K562 (cell line): ENCODE measurements at regions not wholly inside any gene's neighbourhood (a gene's known extent, or its start where the extent isn't known, plus 50 kb on each side); places are given as distances from the start of the nearest gene placed in this dataset.

Source experiments
- ATAC-seq: fragments of 200-7000 bp; cut with Tn5 transposase; 3 replicates; pipeline ENCODE4 v1.9.1; 2020; ENCODE audit warnings: moderate library complexity
- BruUV-seq: library from RNA; stranded (reverse); fragments of 400-500 nt; replicated peaks from 2 replicates; lab custom pipeline; 2021; lab: Mats Ljungman, UMichigan
- CTCF ChIA-PET: fragments of 300-600 bp; formaldehyde crosslinking; extraction: SDS; loops from one replicate; lab custom pipeline; 2021; ENCODE audit warnings: low intra/inter-chr PET ratio; lab: Yijun Ruan, JAX
- POLR2A ChIA-PET: fragments of 300-600, 350-650 bp; sonication (Branson Sonifier 250); formaldehyde crosslinking; extraction: SDS; loops from one replicate; lab custom pipeline; 2021; ENCODE audit warnings: antibody characterized with exemption, inconsistent platforms; lab: Yijun Ruan, JAX
- DNase-seq, 4 experiments: peaks; one replicate each; pipeline versions ENCODE4 v3.0.0 to v3.0.0-alpha.2; 2011 to 2018; ENCODE audit warnings: low spot score in 3 of 4, mixed read lengths in 3 of 4; ENCODE audit errors: extremely low read depth in 1 of 4
- FAIRE-seq: peaks from 2 replicates; lab custom pipeline; 2011; peaks lifted over from hg19 to GRCh38; lab: Jason Lieb, UNC
- H2AFZ ChIP-seq: 2 replicates; pipeline ENCODE4 v1.6.0; 2011; ENCODE audit warnings: low read depth, low read length, control low read depth, inconsistent platforms
- H3K27ac ChIP-seq: fragments of 200-600 bp; 3 replicates; pipeline ENCODE4 v1.8.0; 2011; ENCODE audit warnings: low read depth, mild to moderate bottlenecking, control low read depth, inconsistent platforms, low read length, moderate library complexity, mixed read lengths; ENCODE audit errors: extremely low read depth
- H3K27me3 ChIP-seq, 2 experiments: fragments of 300-600 bp in 1 of 2; 2 replicates in 1 of 2; 3 replicates in 1 of 2; pipeline versions ENCODE4 v1.6.0 to v1.8.0; 2011; ENCODE audit warnings: inconsistent platforms in 2 of 2, low read length in 2 of 2, mild to moderate bottlenecking in 1 of 2, mixed read lengths in 1 of 2, moderate library complexity in 1 of 2; ENCODE audit not compliant: control insufficient read depth in 2 of 2, insufficient read depth in 2 of 2
- H3K36me3 ChIP-seq: fragments of 300-600 bp; 3 replicates; pipeline ENCODE4 v1.8.0; 2011; ENCODE audit warnings: mild to moderate bottlenecking, low read length, inconsistent platforms; ENCODE audit not compliant: control insufficient read depth, insufficient read depth
- H3K4me1 ChIP-seq, 2 experiments: fragments of 200-600 bp in 1 of 2; replicated peaks in 1 of 2; 2 replicates in 1 of 2; 3 replicates in 1 of 2; pipeline versions ENCODE4 v1.5.1 to v1.8.0; 2011; ENCODE audit warnings: inconsistent platforms in 2 of 2, low read length in 2 of 2, mild to moderate bottlenecking in 1 of 2, mixed read lengths in 1 of 2, moderate library complexity in 1 of 2; ENCODE audit not compliant: control insufficient read depth in 2 of 2, insufficient read depth in 2 of 2
- H3K4me2 ChIP-seq: 2 replicates; pipeline ENCODE4 v1.6.1; 2011; ENCODE audit warnings: low read length, control low read depth, inconsistent platforms, mixed read lengths; ENCODE audit not compliant: insufficient read depth
- H3K4me3 ChIP-seq: fragments of 200-600 bp; sonication (generic), shearing (Covaris generic); 2 replicates; pipeline ENCODE4 v1.5.1; 2016; ENCODE audit warnings: control low read depth, inconsistent platforms
- H3K79me2 ChIP-seq: fragments of 200-600 bp; 3 replicates; pipeline ENCODE4 v1.8.0; 2011; ENCODE audit warnings: low read length, inconsistent platforms; ENCODE audit not compliant: control insufficient read depth, insufficient read depth
- H3K9ac ChIP-seq, 2 experiments: 2 replicates each; pipeline versions ENCODE4 v1.6.0 to v1.6.1; 2011; ENCODE audit warnings: low read depth in 2 of 2, low read length in 2 of 2, control low read depth in 1 of 2, inconsistent platforms in 1 of 2, mild to moderate bottlenecking in 1 of 2, mixed read lengths in 1 of 2; ENCODE audit not compliant: insufficient read depth in 1 of 2
- H3K9me1 ChIP-seq: one replicate; pipeline ENCODE4 v1.6.0; 2011; ENCODE audit warnings: inconsistent platforms, mild to moderate bottlenecking, low read length, moderate library complexity; ENCODE audit not compliant: control insufficient read depth, insufficient read depth
- H3K9me3 ChIP-seq: replicated peaks from 2 replicates; pipeline ENCODE4 v1.5.1; 2011; ENCODE audit warnings: low read depth, low read length, inconsistent platforms; ENCODE audit not compliant: control insufficient read depth, insufficient read depth
- H4K20me1 ChIP-seq: replicated peaks from 2 replicates; pipeline ENCODE4 v1.6.1; 2011; ENCODE audit warnings: low read length, inconsistent platforms, mixed read lengths; ENCODE audit not compliant: control insufficient read depth, insufficient read depth
- ETV1 ChIP-seq: fragments of 450-650 bp; conservative IDR thresholded peaks from 2 replicates; pipeline ENCODE4 v1.6.1; 2016; ENCODE audit warnings: missing genetic modification characterization, control low read depth, low read depth, missing compliant biosample characterization
- GMEB1 ChIP-seq: fragments of 250-450 bp; sonication (Bioruptor Pico); IDR thresholded peaks from 2 replicates; pipeline ENCODE4 v1.4.0; 2020; ENCODE audit warnings: mild to moderate bottlenecking
- HEY1 ChIP-seq: fragments of 250-450 bp; sonication (Bioruptor Pico); IDR thresholded peaks from 2 replicates; pipeline ENCODE4 v1.5.0; 2020; ENCODE audit warnings: mild to moderate bottlenecking, moderate library complexity, borderline replicate concordance
- HLTF ChIP-seq: fragments of 450-650 bp; IDR thresholded peaks from 2 replicates; pipeline ENCODE4 v1.6.1; 2016
- KHSRP ChIP-seq: fragments of 450-650 bp; IDR thresholded peaks from 2 replicates; pipeline ENCODE4 v1.6.1; 2017
- POLR2B ChIP-seq: fragments of 450-650 bp; IDR thresholded peaks from 2 replicates; pipeline ENCODE4 v1.6.1; 2018; ENCODE audit warnings: low read depth; ENCODE audit not compliant: partially characterized antibody
- RBM14 ChIP-seq: fragments of 200-400 bp; formaldehyde crosslinking; IDR thresholded peaks from 2 replicates; pipeline ENCODE4 v1.6.1; 2018; ENCODE audit warnings: low read depth, mild to moderate bottlenecking, low read length, moderate library complexity, borderline replicate concordance; ENCODE audit not compliant: insufficient read depth
- RBM22 ChIP-seq: fragments of 200-400 bp; formaldehyde crosslinking; IDR thresholded peaks from 2 replicates; pipeline ENCODE4 v1.6.1; 2018; ENCODE audit warnings: low read length, low read depth; ENCODE audit not compliant: poor library complexity, severe bottlenecking
- RFX5 ChIP-seq: IDR thresholded peaks from 2 replicates; pipeline ENCODE4 v1.6.1; 2011; ENCODE audit warnings: low read depth, mild to moderate bottlenecking, improper control_type of control experiment, low read length
- SRSF1 ChIP-seq: fragments of 200-400 bp; formaldehyde crosslinking; IDR thresholded peaks from 2 replicates; pipeline ENCODE4 v1.6.1; 2017; ENCODE audit warnings: mild to moderate bottlenecking, low read depth, low read length, moderate library complexity
- TEAD2 ChIP-seq: fragments of 450-650 bp; IDR thresholded peaks from 2 replicates; pipeline ENCODE4 v1.6.1; 2016; ENCODE audit warnings: missing genetic modification characterization, control low read depth, missing compliant biosample characterization
- ZKSCAN3 ChIP-seq: fragments of 250-450 bp; sonication (Bioruptor Pico); IDR thresholded peaks from 2 replicates; pipeline ENCODE4 v1.4.0; 2020
- ZNF239 ChIP-seq: fragments of 250-450 bp; sonication (Bioruptor Pico); IDR thresholded peaks from 2 replicates; pipeline ENCODE4 v1.4.0; 2020; ENCODE audit warnings: mild to moderate bottlenecking
- ZNF280B ChIP-seq: fragments of 250-450 bp; sonication (Bioruptor Pico); IDR thresholded peaks from 2 replicates; pipeline ENCODE4 v1.5.1; 2021; ENCODE audit warnings: mild to moderate bottlenecking
- ZNF75A ChIP-seq: fragments of 450-650 bp; formaldehyde crosslinking; IDR thresholded peaks from 2 replicates; pipeline ENCODE4 v1.4.0; 2020; ENCODE audit warnings: mild to moderate bottlenecking
- WGBS: fragments of 100-300 bp; shearing (Covaris generic); methylation state at CpG from one replicate; pipeline ENCODE4 v1.1.6; 2016; ENCODE audit warnings: low coverage, mixed read lengths; ENCODE audit not compliant: insufficient coverage; ENCODE audit errors: missing lambda C conversion rate; 5-methylcytosine and 5-hydroxymethylcytosine counted together
- in situ Hi-C: fragments of 300-500 bp; cut with MboI; formaldehyde crosslinking; loops from 4 replicates; pipeline ENCODE4 v1.15.0; 2018; ENCODE audit warnings: inconsistent platforms, mixed read lengths
- intact Hi-C: fragments of 100-400 bp; cut with micrococcal nuclease; formaldehyde crosslinking; loops from 2 replicates; pipeline ENCODE4 v1.14.2; 2022
- TF ChIP-seq, protein P1 (sequence below): sonication (generic); formaldehyde crosslinking; IDR thresholded peaks from 2 replicates; pipeline ENCODE4 v1.8.0; 2022; ENCODE audit warnings: mild to moderate bottlenecking, missing genetic modification reagents

DNA sequence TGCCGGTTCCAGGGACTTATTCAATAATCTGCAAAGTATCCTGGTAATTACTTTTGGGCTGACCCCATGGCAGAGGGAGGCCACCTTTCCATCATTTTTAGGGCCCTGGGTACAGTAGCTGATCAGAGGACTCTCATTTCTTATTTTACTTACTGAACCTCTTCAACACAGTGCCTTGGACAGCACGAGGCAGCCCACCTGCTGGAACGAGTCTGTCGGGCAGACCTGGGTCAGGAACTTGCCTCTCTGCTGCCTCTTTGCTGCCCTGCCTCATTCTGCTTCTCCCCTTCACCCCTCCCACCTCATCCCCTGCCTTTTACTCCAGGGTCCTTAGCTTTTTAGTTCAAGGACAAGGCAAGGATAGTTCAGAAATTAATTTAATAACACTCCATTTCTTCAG is 204.5 kb downstream of the CSNK2A3 start:
- ChIA-PET POLR2A (interaction anchor here (0.8 kb wide), 1 partner anchor 29 kb away, joined by 3 read pairs; no protein-coding TSS in a partner anchor), CTCF (no interaction called here)
- H3K27ac ChIP-seq: no peak overlapping the region
- no peaks in the 10 kb centered on the region for H3K79me2 ChIP-seq
- H3K4me3 ChIP-seq: no peak overlapping the region
- H3K4me1 ChIP-seq: no peaks in the 10 kb centered on the region
- no peaks in the 10 kb centered on the region for H4K20me1 ChIP-seq
- no peak for DNase-seq
- no peak overlapping the region for H2AFZ ChIP-seq
- in situ Hi-C loops (no loop called here), intact Hi-C loops (no loop called here)
- no peak for FAIRE-seq
- BruUV-seq: no TSS peak
- H3K9ac ChIP-seq: no peak overlapping the region
- no peaks in the 10 kb centered on the region for H3K9me3 ChIP-seq
- peaks cover 2 to 12% of the 10 kb centered on the region in 2 experiments; a peak in 2 of 5 replicates for H3K27me3 ChIP-seq
- no peak for ATAC-seq
- TF ChIP-seq POLR2B: no peak
- TF ChIP-seq RBM14: no peak
- TF ChIP-seq RFX5: no peak
- TF ChIP-seq RBM22: no peak
- no peak for TF ChIP-seq TEAD2
- no peak for TF ChIP-seq ZNF239 (CRISPR knock-in tag)
- TF ChIP-seq HEY1 (CRISPR knock-in tag): no peak
- TF ChIP-seq ZNF280B (CRISPR knock-in tag): no peak
- TF ChIP-seq GMEB1 (CRISPR knock-in tag): no peak
- no peak for TF ChIP-seq ZKSCAN3 (CRISPR knock-in tag)
- no peak for TF ChIP-seq SRSF1
- TF ChIP-seq, protein P1, sequence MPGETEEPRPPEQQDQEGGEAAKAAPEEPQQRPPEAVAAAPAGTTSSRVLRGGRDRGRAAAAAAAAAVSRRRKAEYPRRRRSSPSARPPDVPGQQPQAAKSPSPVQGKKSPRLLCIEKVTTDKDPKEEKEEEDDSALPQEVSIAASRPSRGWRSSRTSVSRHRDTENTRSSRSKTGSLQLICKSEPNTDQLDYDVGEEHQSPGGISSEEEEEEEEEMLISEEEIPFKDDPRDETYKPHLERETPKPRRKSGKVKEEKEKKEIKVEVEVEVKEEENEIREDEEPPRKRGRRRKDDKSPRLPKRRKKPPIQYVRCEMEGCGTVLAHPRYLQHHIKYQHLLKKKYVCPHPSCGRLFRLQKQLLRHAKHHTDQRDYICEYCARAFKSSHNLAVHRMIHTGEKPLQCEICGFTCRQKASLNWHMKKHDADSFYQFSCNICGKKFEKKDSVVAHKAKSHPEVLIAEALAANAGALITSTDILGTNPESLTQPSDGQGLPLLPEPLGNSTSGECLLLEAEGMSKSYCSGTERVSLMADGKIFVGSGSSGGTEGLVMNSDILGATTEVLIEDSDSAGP (CRISPR knock-in tag): no peak
- TF ChIP-seq KHSRP: no peak
- TF ChIP-seq ZNF75A: no peak
- TF ChIP-seq ETV1 (tag): no peak
- TF ChIP-seq HLTF: no peak
- no peaks in the 10 kb centered on the region for H3K36me3 ChIP-seq
- no peaks in the 10 kb centered on the region for H3K9me1 ChIP-seq
- no peak overlapping the region for H3K4me2 ChIP-seq
- WGBS: 0% methylated on average over 4 of the region's 4 CpGs
